ENCODE measurements at regions not wholly inside any gene's neighbourhood (a gene's known extent, or its start where the extent isn't known, plus 50 kb on each side); places are given as distances from the start of the nearest gene placed in this dataset.

- TF ChIP-seq POLR2A (IDR thresholded peaks at IDR 0.05; ENCODE audit: low read depth, low read length) (no peak), POLR2AphosphoS5 (IDR thresholded peaks at IDR 0.05; ENCODE audit: low read depth, low read length) (no peak)
These were observed 217.9 kb upstream of the DCBLD2 start for GRCh38 chr3:99119385-99119784.

Measured in GM12892 (cell line).